H1 (cell line): ENCODE measurements at regions not wholly inside any gene's neighbourhood (a gene's known extent, or its start where the extent isn't known, plus 50 kb on each side); places are given as distances from the start of the nearest gene placed in this dataset.

ENCODE experiments used
- CTCF ChIA-PET: fragments of 300-600 bp; sonication (Branson Sonifier 250); formaldehyde crosslinking; loops from one replicate; lab custom pipeline; 2021; ENCODE audit not compliant: partially characterized antibody; lab: Charles Lee
- POLR2A ChIA-PET: fragments of 300-600 bp; sonication (Branson Sonifier 250); formaldehyde crosslinking; loops from one replicate; lab custom pipeline; 2021; ENCODE audit warnings: inconsistent platforms; ENCODE audit not compliant: partially characterized antibody; lab: Charles Lee
- DNase-seq, 2 experiments: peaks; one replicate each; pipeline versions ENCODE4 v3.0.0 to v3.0.0-alpha.2; 2010 to 2022; ENCODE audit warnings: low spot score in 2 of 2, low read depth in 1 of 2, mixed read lengths in 1 of 2
- FAIRE-seq: peaks from 2 replicates; lab custom pipeline; 2011; peaks lifted over from hg19 to GRCh38; lab: Jason Lieb, UNC
- H2AFZ ChIP-seq: 2 replicates; pipeline ENCODE4 v1.8.1; 2012; ENCODE audit warnings: low read length, inconsistent platforms
- H2AK5ac ChIP-seq: 2 replicates; pipeline ENCODE4 v1.6.1; 2013; ENCODE audit warnings: low read depth, low read length
- H2BK120ac ChIP-seq: replicated peaks from 2 replicates; pipeline ENCODE3; 2013; ENCODE audit warnings: low read depth, low read length, inconsistent platforms
- H2BK12ac ChIP-seq: 2 replicates; pipeline ENCODE4 v1.6.1; 2013; ENCODE audit warnings: low read depth, low read length
- H2BK15ac ChIP-seq: 2 replicates; pipeline ENCODE4 v1.6.1; 2013; ENCODE audit warnings: low read length
- H2BK20ac ChIP-seq: 2 replicates; pipeline ENCODE4 v1.6.1; 2013; ENCODE audit warnings: low read length
- H2BK5ac ChIP-seq: 2 replicates; pipeline ENCODE4 v1.6.1; 2013; ENCODE audit warnings: low read depth, low read length
- H3K14ac ChIP-seq: 2 replicates; pipeline ENCODE4 v1.6.1; 2013; ENCODE audit warnings: inconsistent platforms; ENCODE audit not compliant: insufficient read length
- H3K18ac ChIP-seq: 2 replicates; pipeline ENCODE4 v1.6.1; 2013; ENCODE audit warnings: low read length; ENCODE audit errors: extremely low read depth
- H3K23ac ChIP-seq: 2 replicates; pipeline ENCODE4 v1.6.1; 2013; ENCODE audit warnings: inconsistent platforms; ENCODE audit not compliant: insufficient read length
- H3K23me2 ChIP-seq: 2 replicates; pipeline ENCODE4 v1.6.1; 2013; ENCODE audit warnings: low read depth, low read length
- H3K27ac ChIP-seq: 2 replicates; pipeline ENCODE4 v1.6.1; 2011; ENCODE audit warnings: low read depth, low read length, inconsistent platforms
- H3K27me3 ChIP-seq, 4 experiments: replicated peaks in 1 of 4; 1 replicate in 1 of 4; 2 replicates in 3 of 4; pipeline versions ENCODE4 v1.6.1 to v1.8.1; 2011 to 2013; ENCODE audit warnings: low read length in 3 of 4, mild to moderate bottlenecking in 3 of 4, inconsistent platforms in 2 of 4, mixed read lengths in 2 of 4, moderate library complexity in 1 of 4; ENCODE audit not compliant: control insufficient read depth in 3 of 4, insufficient read depth in 3 of 4; ENCODE audit errors: extremely low read depth in 1 of 4
- H3K36me3 ChIP-seq, 4 experiments: 2 replicates each; pipeline versions ENCODE4 v1.6.1 to v1.8.1; 2011 to 2013; ENCODE audit warnings: mild to moderate bottlenecking in 4 of 4, low read length in 3 of 4, moderate library complexity in 2 of 4, control low read depth in 1 of 4, inconsistent platforms in 1 of 4; ENCODE audit not compliant: insufficient read depth in 4 of 4, control insufficient read depth in 2 of 4
- H3K4ac ChIP-seq: replicated peaks from 2 replicates; pipeline ENCODE3; 2013; ENCODE audit warnings: low read length, low read depth, mixed read lengths, inconsistent platforms; ENCODE audit not compliant: insufficient read length
- H3K4me1 ChIP-seq, 4 experiments: replicated peaks in 1 of 4; 1 replicate in 1 of 4; 2 replicates in 3 of 4; pipeline versions ENCODE4 v1.6.1 to v1.8.1; 2011 to 2013; ENCODE audit warnings: low read length in 3 of 4, inconsistent platforms in 2 of 4, mixed read lengths in 1 of 4; ENCODE audit not compliant: insufficient read depth in 4 of 4, control insufficient read depth in 3 of 4
- H3K4me2 ChIP-seq, 2 experiments: 2 replicates each; pipeline versions ENCODE4 v1.6.1 to v1.8.1; 2011 to 2013; ENCODE audit warnings: low read depth in 2 of 2, low read length in 2 of 2, control low read depth in 1 of 2, inconsistent platforms in 1 of 2, mild to moderate bottlenecking in 1 of 2; ENCODE audit not compliant: insufficient read depth in 1 of 2
- H3K4me3 ChIP-seq, 4 experiments: fragments of 200-600, 300-600 bp in 1 of 4; sonication (generic), shearing (Covaris generic), sonication (Bioruptor Twin) in 1 of 4; 2 replicates each; pipeline versions ENCODE4 v1.5.1 to v1.8.1; 2011 to 2016; ENCODE audit warnings: low read length in 4 of 4, low read depth in 3 of 4, control low read depth in 2 of 4, inconsistent platforms in 2 of 4, mild to moderate bottlenecking in 2 of 4, mixed read lengths in 1 of 4, moderate library complexity in 1 of 4; ENCODE audit not compliant: insufficient read depth in 2 of 4; ENCODE audit errors: extremely low read depth in 1 of 4
- H3K56ac ChIP-seq: replicated peaks from 2 replicates; pipeline ENCODE3; 2013; ENCODE audit warnings: low read depth, mild to moderate bottlenecking, mixed read lengths, low read length, inconsistent platforms; ENCODE audit not compliant: insufficient read length
- H3K79me1 ChIP-seq: 2 replicates; pipeline ENCODE4 v1.6.1; 2013; ENCODE audit warnings: low read depth, low read length, control low read depth
- H3K79me2 ChIP-seq, 2 experiments: 2 replicates each; pipeline versions ENCODE4 v1.6.1 to v1.8.1; 2012 to 2013; ENCODE audit warnings: low read length in 2 of 2, mild to moderate bottlenecking in 2 of 2, inconsistent platforms in 1 of 2; ENCODE audit not compliant: insufficient read depth in 2 of 2, control insufficient read depth in 1 of 2
- H3K9ac ChIP-seq, 4 experiments: replicated peaks in 1 of 4; 1 replicate in 1 of 4; 2 replicates in 3 of 4; pipeline versions ENCODE4 v1.6.1 to v1.8.1; 2011 to 2013; ENCODE audit warnings: low read depth in 3 of 4, low read length in 3 of 4, control low read depth in 2 of 4, mild to moderate bottlenecking in 2 of 4, moderate library complexity in 2 of 4, inconsistent platforms in 1 of 4; ENCODE audit errors: extremely low read depth in 1 of 4
- H3K9me3 ChIP-seq, 2 experiments: 2 replicates each; pipeline versions ENCODE4 v1.6.1 to v1.8.1; 2012 to 2013; ENCODE audit warnings: mild to moderate bottlenecking in 2 of 2, moderate library complexity in 2 of 2, control low read depth in 1 of 2, inconsistent platforms in 1 of 2, low read depth in 1 of 2, low read length in 1 of 2, mixed read lengths in 1 of 2; ENCODE audit not compliant: insufficient read depth in 2 of 2
- H4K20me1 ChIP-seq, 2 experiments: replicated peaks in 1 of 2; 2 replicates each; pipeline versions ENCODE3 to v1.8.1; 2011 to 2013; ENCODE audit warnings: inconsistent platforms in 2 of 2, low read length in 2 of 2, mild to moderate bottlenecking in 1 of 2; ENCODE audit not compliant: insufficient read depth in 2 of 2, control insufficient read depth in 1 of 2
- H4K5ac ChIP-seq: 2 replicates; pipeline ENCODE4 v1.6.1; 2013; ENCODE audit warnings: low read length, low read depth, mixed read lengths, inconsistent platforms; ENCODE audit not compliant: insufficient read length
- H4K8ac ChIP-seq: 2 replicates; pipeline ENCODE4 v1.8.0; 2013; ENCODE audit warnings: mild to moderate bottlenecking, moderate library complexity, low read length, inconsistent platforms; ENCODE audit not compliant: insufficient read depth; ENCODE audit errors: extremely low read depth
- H4K91ac ChIP-seq: replicated peaks from 2 replicates; pipeline ENCODE3; 2013; ENCODE audit warnings: low read length, mixed read lengths, inconsistent platforms; ENCODE audit not compliant: insufficient read length
- BRCA1 ChIP-seq: IDR thresholded peaks from 2 replicates; pipeline ENCODE4 v1.6.1; 2012; ENCODE audit warnings: low read depth, low read length, improper control_type of control experiment
- CBX8 ChIP-seq: fragments of 300-800, 300-1000 bp; sonication (generic); IDR thresholded peaks from 2 replicates; pipeline ENCODE4 v1.7.1; 2016; ENCODE audit warnings: low read depth, low read length, borderline replicate concordance
- CTCF ChIP-seq, 3 experiments: IDR thresholded peaks; 1 replicate in 2 of 3; 2 replicates in 1 of 3; pipeline versions ENCODE4 v1.5.1 to v1.6.1; 2011; ENCODE audit warnings: low read length in 3 of 3, mild to moderate bottlenecking in 3 of 3, inconsistent platforms in 2 of 3, low read depth in 1 of 3, moderate library complexity in 1 of 3; ENCODE audit not compliant: insufficient read depth in 1 of 3; ENCODE audit errors: control extremely low read depth in 1 of 3
- GABPA ChIP-seq: IDR thresholded peaks from 2 replicates; pipeline ENCODE4 v1.6.1; 2011; ENCODE audit warnings: mild to moderate bottlenecking, low read length, moderate library complexity, borderline replicate concordance; ENCODE audit not compliant: insufficient read depth
- JUND ChIP-seq: IDR thresholded peaks from 2 replicates; pipeline ENCODE4 v1.6.1; 2011; ENCODE audit warnings: mild to moderate bottlenecking, improper control_type of control experiment, low read length
- KDM1A ChIP-seq: fragments of 200-600, 300-600 bp; sonication (generic); IDR thresholded peaks from 2 replicates; pipeline ENCODE4 v1.7.1; 2016; ENCODE audit warnings: mild to moderate bottlenecking, low read length, borderline replicate concordance
- MAFK ChIP-seq: IDR thresholded peaks from 2 replicates; pipeline ENCODE4 v1.6.1; 2012; ENCODE audit warnings: low read depth, mild to moderate bottlenecking, improper control_type of control experiment, low read length
- SIN3A ChIP-seq, 2 experiments: IDR thresholded peaks in 1 of 2; conservative IDR thresholded peaks in 1 of 2; 2 replicates each; pipeline ENCODE4 v1.6.1; 2011 to 2012; ENCODE audit warnings: low read length in 2 of 2, improper control_type of control experiment in 1 of 2, low read depth in 1 of 2, mild to moderate bottlenecking in 1 of 2
- SUZ12 ChIP-seq: fragments of 200-600 bp; sonication (generic); IDR thresholded peaks from 2 replicates; pipeline ENCODE4 v1.6.1; 2012; ENCODE audit warnings: mild to moderate bottlenecking, inconsistent platforms, low read length, moderate library complexity, mixed read lengths
- TAF7 ChIP-seq: optimal IDR thresholded peaks from 2 replicates; pipeline ENCODE3; 2011; ENCODE audit warnings: low read depth, mild to moderate bottlenecking, inconsistent platforms, low read length, moderate library complexity, borderline replicate concordance
- TEAD4 ChIP-seq: IDR thresholded peaks from 2 replicates; pipeline ENCODE4 v1.6.1; 2012; ENCODE audit warnings: low read depth, low read length, inconsistent platforms, mixed read lengths
- ZNF274 ChIP-seq: IDR thresholded peaks from 2 replicates; pipeline ENCODE4 v1.7.0; 2012; ENCODE audit warnings: low read length, borderline replicate concordance; ENCODE audit errors: extremely low read depth
- WGBS, 2 experiments: shearing (Covaris generic) in 1 of 2; methylation state at CpG; one replicate each; pipeline versions ENCODE4 v1.1.6 to v1.1.7; 2013 to 2015; ENCODE audit warnings: low lambda C conversion rate in 2 of 2, mixed read lengths in 2 of 2, inconsistent platforms in 1 of 2, low coverage in 1 of 2, missing lambda C conversion rate in 1 of 2; ENCODE audit not compliant: insufficient replicate concordance in 2 of 2, insufficient coverage in 1 of 2, insufficient read length in 1 of 2; ENCODE audit errors: extremely low coverage in 1 of 2, missing lambda C conversion rate in 1 of 2; 5-methylcytosine and 5-hydroxymethylcytosine counted together

GRCh38 chr12:113710216-113710615, 238.5 kb upstream of the LHX5 start:
- no peaks in the 10 kb centered on the region for H3K79me2 ChIP-seq
- CTCF ChIA-PET: interaction anchor here (0.9 to 2.0 kb wide), 4 partner anchors 9 to 63 kb away, joined by 3 to 4 read pairs (median 4); no protein-coding TSS in a partner anchor
- TF ChIP-seq SUZ12 (no peak), KDM1A (no peak), CBX8 (no peak), MAFK (no peak), TEAD4 (no peak), JUND (no peak), ZNF274 (no peak), BRCA1 (no peak), CTCF (IDR thresholded peaks at IDR 0.05; ENCODE audit: control extremely low read depth in 1 of 3, insufficient read depth in 1 of 3, low read depth in 1 of 3, low read length in 3 of 3) (no peak), SIN3A (conservative IDR thresholded peaks at IDR 0.05 in 1 of 2, IDR thresholded peaks at IDR 0.05 in 1 of 2; ENCODE audit: low read depth in 1 of 2, low read length in 2 of 2) (no peak), TAF7 (no peak), GABPA (no peak)

More at GRCh38 chr12:113710216-113710615, 238.5 kb upstream of the LHX5 start:
- Histone ChIP-seq H3K79me1 (no peaks in the 10 kb centered on the region), H4K20me1 (no peaks in the 10 kb centered on the region), H3K4ac (no peak overlapping the region), H2BK5ac (no peak overlapping the region), H4K5ac (no peak overlapping the region), H3K27me3 (no peaks in the 10 kb centered on the region), H3K23ac (no peak overlapping the region), H2AK5ac (no peak overlapping the region), H3K18ac (no peak overlapping the region), H3K9ac (no peak overlapping the region), H3K27ac (no peak overlapping the region), H3K4me2 (no peak overlapping the region), H3K36me3 (no peaks in the 10 kb centered on the region), H3K23me2 (no peaks in the 10 kb centered on the region), H2BK120ac (no peak overlapping the region), H2AFZ (no peak overlapping the region; the same call in 1 of the 2 replicates), H3K14ac (no peak overlapping the region), H2BK15ac (no peak overlapping the region), H3K4me1 (no peaks in the 10 kb centered on the region), H4K91ac (no peak overlapping the region), H2BK20ac (no peak overlapping the region), H4K8ac (no peak overlapping the region), H3K9me3 (0 out of 4 replicates have a peak, but pooled peaks cover 0 to 3% of the 10 kb centered on the region in 2 experiments), H3K56ac (no peak overlapping the region), H2BK12ac (no peak overlapping the region), H3K4me3 (no peak overlapping the region)
- WGBS, 2 experiments: 83% methylated on average over 5 of the region's 5 CpGs; no CpG with 5 or more reads in 1 of the 2 experiments
- FAIRE-seq (no peak), DNase-seq (no peak)
- POLR2A ChIA-PET: no interaction called here
